ENCODE measurements at regions not wholly inside any gene's neighbourhood (a gene's known extent, or its start where the extent isn't known, plus 50 kb on each side); places are given as distances from the start of the nearest gene placed in this dataset.

DNA sequence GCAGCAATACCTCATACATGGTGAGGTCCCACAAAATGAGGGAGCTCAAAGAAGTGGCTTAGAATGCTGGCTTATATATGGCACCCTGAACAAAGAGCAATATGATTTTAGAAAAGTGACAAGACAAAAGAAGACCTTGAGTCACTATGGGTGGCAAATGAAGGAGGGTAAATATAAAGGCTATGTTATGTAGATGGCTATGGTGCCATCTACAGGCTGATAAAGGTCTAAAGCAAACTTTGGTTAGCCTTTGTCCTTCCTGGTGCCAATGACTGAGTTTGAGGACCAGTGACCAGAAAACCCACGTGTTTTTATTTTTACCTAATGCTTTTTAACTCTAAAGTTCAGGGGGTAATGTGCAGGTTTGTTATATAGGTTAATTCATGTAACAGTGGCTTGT is 151.8 kb downstream of the CCNG2 start:
- H3K36me3 ChIP-seq (ENCODE audit: insufficient read depth, low read length), result no peaks in the 10 kb centered on the region
- no peaks in the 10 kb centered on the region for H3K9me3 ChIP-seq (replicated peaks; ENCODE audit: low read length)
- H3K4me2 ChIP-seq (ENCODE audit: low read length), result no peak overlapping the region
- no peaks in the 10 kb centered on the region for H3K4me1 ChIP-seq (ENCODE audit: control insufficient read depth, insufficient read depth, low read length)
- H3K27me3 ChIP-seq (ENCODE audit: control insufficient read depth, insufficient read depth, low read length), result peaks cover 41% of the 10 kb centered on the region
- H3K4me3 ChIP-seq (ENCODE audit: low read length), result no peak overlapping the region
- H3K9ac ChIP-seq (ENCODE audit: low read depth, low read length), result no peak overlapping the region

DNA sequence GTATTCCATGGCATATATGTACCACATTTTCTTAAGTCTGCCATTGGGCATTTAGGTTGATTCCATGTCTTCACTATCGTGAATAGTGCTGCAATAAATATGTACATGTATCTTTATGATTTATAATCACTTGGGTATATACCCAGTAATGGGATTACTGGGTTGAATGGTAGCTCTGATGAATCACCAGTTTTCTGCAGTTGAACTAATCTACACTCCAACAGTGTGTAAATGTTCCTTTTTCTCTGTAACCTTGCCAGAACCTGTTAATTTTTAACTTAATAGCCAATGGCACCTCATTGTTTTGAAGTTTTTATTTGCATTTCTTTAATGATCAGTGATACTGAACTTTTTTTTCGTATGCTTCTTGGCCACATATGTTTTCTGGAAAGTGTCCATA is 152.5 kb downstream of the CCNG2 start:
- Histone ChIP-seq H3K9ac (ENCODE audit: low read depth, low read length) (no peak overlapping the region), H3K36me3 (ENCODE audit: insufficient read depth, low read length) (no peaks in the 10 kb centered on the region), H3K4me3 (ENCODE audit: low read length) (no peak overlapping the region), H3K4me1 (ENCODE audit: control insufficient read depth, insufficient read depth, low read length) (no peaks in the 10 kb centered on the region), H3K9me3 (replicated peaks; ENCODE audit: low read length) (no peaks in the 10 kb centered on the region), H3K27me3 (ENCODE audit: control insufficient read depth, insufficient read depth, low read length) (peaks cover 42% of the 10 kb centered on the region), H3K4me2 (ENCODE audit: low read length) (no peak overlapping the region)

DNA sequence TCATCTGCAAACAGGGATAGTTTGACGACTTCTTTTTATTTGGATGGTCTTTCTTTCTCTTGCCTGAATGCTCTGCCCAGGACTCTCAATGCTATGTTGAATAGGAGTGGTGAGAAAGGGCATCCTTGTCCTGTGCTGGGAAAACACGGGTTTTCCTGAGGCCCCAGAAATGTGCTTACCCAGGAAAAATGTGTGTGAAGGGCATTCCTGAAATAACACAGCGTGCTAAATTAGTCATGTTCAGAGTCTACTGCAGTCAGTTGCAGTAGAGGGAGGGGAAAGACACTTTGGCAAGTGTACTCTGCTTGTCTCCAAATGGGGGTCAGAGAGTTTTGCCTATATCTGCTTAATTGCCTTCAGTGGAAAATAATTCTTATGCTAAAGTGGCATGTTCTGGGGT is 153.9 kb downstream of the CCNG2 start:
- no peaks in the 10 kb centered on the region for H3K9me3 ChIP-seq (replicated peaks; ENCODE audit: low read length)
- no peak overlapping the region for H3K9ac ChIP-seq (ENCODE audit: low read depth, low read length)
- peaks cover 36% of the 10 kb centered on the region for H3K27me3 ChIP-seq (ENCODE audit: control insufficient read depth, insufficient read depth, low read length)
- no peak overlapping the region for H3K4me3 ChIP-seq (ENCODE audit: low read length)
- H3K36me3 ChIP-seq (ENCODE audit: insufficient read depth, low read length), result no peaks in the 10 kb centered on the region
- H3K4me1 ChIP-seq (ENCODE audit: control insufficient read depth, insufficient read depth, low read length), result no peaks in the 10 kb centered on the region
- H3K4me2 ChIP-seq (ENCODE audit: low read length), result no peak overlapping the region

DNA sequence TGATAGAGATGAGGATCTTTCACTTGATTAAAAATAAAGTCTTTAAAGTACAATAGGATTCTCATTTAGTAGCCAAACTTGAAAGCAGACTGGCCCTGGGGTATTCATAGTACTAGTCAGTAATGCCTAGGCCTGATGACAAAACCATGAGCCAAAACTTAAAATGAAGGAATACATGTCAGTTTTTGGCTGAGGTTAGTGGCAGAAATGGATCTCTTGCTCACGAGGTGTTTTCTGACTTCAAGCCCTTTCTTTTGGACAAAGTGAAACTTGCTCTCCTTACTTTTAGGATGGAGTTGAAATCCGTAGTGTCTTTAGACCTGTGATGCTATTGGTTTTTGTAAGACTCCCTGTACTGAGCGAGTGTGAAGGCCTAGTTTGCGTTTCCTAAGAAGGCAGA is 157.7 kb downstream of the CCNG2 start:
- H3K9ac ChIP-seq (ENCODE audit: low read depth, low read length), result no peak overlapping the region
- no peaks in the 10 kb centered on the region for H3K36me3 ChIP-seq (ENCODE audit: insufficient read depth, low read length)
- peaks cover 32% of the 10 kb centered on the region for H3K27me3 ChIP-seq (ENCODE audit: control insufficient read depth, insufficient read depth, low read length)
- no peaks in the 10 kb centered on the region for H3K4me1 ChIP-seq (ENCODE audit: control insufficient read depth, insufficient read depth, low read length)
- no peaks in the 10 kb centered on the region for H3K9me3 ChIP-seq (replicated peaks; ENCODE audit: low read length)
- no peak overlapping the region for H3K4me2 ChIP-seq (ENCODE audit: low read length)
- H3K4me3 ChIP-seq (ENCODE audit: low read length), result no peak overlapping the region

DNA sequence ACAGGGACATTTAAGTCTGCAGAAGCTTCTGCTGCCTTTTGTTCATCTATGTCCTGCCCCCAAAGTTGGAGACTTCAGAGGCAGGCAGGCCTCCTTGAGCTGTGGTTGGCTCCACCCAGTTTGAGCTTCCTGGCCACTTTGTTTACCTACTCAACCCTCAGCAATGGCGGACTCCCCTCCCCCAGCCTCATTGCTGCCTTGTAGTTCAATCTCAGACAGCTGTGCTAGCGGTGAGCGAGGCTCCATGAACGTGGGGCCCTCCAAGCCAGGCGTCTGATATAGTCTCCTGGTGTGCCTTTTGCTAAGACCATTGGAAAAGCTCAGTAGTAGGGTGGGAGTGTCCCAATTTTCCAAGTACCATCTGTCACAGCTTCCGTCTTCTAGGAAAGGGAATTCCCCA is 170.1 kb downstream of the CCNG2 start:
- Histone ChIP-seq H3K9ac (ENCODE audit: low read depth, low read length) (no peak overlapping the region), H3K36me3 (ENCODE audit: insufficient read depth, low read length) (no peaks in the 10 kb centered on the region)

DNA sequence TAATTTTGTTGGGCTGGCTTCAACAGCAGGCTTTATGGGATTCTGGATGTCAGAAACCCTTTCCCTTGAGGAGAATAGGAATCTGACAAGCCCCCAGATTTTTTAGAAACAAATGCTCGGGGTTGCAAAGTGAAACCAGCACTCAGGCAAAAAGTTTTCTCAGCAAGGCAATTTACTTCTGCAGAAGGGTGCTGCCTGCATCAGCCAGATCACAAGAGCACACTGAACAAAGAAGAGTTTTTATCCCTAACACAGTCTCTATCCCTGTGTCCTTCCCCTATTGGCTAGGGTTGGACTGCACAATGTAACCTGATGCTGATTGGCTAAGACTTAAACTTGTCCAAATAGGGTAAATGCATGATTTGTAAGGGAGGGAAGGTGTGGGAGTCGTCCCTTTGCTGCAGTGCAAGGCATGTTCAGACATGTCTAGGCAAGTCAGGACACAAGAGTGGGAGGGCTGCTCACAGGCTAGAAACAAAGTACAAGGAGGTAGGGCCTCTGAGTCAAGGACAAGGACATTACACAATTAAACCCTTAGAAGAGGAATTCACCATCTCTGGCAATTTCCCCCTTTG is 175.8 kb downstream of the CCNG2 start:
- no peaks in the 10 kb centered on the region for H3K4me1 ChIP-seq (ENCODE audit: control insufficient read depth, insufficient read depth, low read length)
- H3K4me2 ChIP-seq (ENCODE audit: low read length), result no peak overlapping the region
- H3K27me3 ChIP-seq (ENCODE audit: control insufficient read depth, insufficient read depth, low read length), result peaks cover 3% of the 10 kb centered on the region

More for the DNA sequence above, 170.1 kb downstream of the CCNG2 start:
- Histone ChIP-seq H3K4me2 (ENCODE audit: low read length) (no peak overlapping the region), H3K27me3 (ENCODE audit: control insufficient read depth, insufficient read depth, low read length) (peaks cover 3% of the 10 kb centered on the region), H3K4me3 (ENCODE audit: low read length) (no peak overlapping the region), H3K9me3 (replicated peaks; ENCODE audit: low read length) (no peaks in the 10 kb centered on the region), H3K4me1 (ENCODE audit: control insufficient read depth, insufficient read depth, low read length) (no peaks in the 10 kb centered on the region)

DNA sequence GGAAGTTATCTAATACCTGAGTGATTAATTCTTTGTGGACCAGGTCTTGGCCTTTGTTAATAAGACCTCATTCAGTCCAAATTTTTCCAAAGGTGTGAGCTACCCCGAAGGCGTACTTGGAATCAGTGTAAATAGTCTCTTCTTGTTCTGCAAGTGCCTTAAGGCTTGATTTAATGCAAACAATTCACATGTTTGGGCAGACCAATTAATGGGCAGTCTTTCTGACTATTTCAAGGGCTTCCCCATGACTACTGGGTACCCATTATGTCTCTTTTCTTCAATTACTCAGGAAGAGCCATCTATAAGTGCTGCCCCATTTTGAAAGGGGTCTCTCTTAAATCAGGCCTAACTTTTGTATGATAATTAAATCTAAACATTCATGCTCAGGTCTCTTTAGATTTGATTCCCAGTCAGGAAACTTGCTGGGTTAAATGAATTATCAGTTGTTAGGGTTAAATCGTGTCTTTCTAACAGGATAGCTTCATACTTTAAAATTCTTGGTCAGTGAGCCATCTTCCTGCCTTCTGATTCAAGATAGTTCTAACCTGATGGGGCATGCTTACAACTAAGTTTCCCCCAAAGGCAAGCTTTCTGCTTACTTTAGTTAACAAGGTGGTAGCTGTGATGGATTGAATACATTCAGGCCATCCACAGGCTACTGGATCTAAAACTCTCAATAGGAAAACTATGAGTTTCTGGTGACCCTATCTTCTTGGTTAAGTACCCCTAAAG is 179.6 kb downstream of the CCNG2 start:
- Histone ChIP-seq H3K9me3 (replicated peaks; ENCODE audit: low read length) (no peaks in the 10 kb centered on the region), H3K27me3 (ENCODE audit: control insufficient read depth, insufficient read depth, low read length) (no peaks in the 10 kb centered on the region), H3K9ac (ENCODE audit: low read depth, low read length) (no peak overlapping the region), H3K4me2 (ENCODE audit: low read length) (no peak overlapping the region), H3K4me3 (ENCODE audit: low read length) (no peak overlapping the region), H3K36me3 (ENCODE audit: insufficient read depth, low read length) (no peaks in the 10 kb centered on the region), H3K4me1 (ENCODE audit: control insufficient read depth, insufficient read depth, low read length) (no peaks in the 10 kb centered on the region)

More for the DNA sequence above, 175.8 kb downstream of the CCNG2 start:
- Histone ChIP-seq H3K36me3 (ENCODE audit: insufficient read depth, low read length) (no peaks in the 10 kb centered on the region), H3K9me3 (replicated peaks; ENCODE audit: low read length) (no peaks in the 10 kb centered on the region), H3K4me3 (ENCODE audit: low read length) (no peak overlapping the region), H3K9ac (ENCODE audit: low read depth, low read length) (no peak overlapping the region)

DNA sequence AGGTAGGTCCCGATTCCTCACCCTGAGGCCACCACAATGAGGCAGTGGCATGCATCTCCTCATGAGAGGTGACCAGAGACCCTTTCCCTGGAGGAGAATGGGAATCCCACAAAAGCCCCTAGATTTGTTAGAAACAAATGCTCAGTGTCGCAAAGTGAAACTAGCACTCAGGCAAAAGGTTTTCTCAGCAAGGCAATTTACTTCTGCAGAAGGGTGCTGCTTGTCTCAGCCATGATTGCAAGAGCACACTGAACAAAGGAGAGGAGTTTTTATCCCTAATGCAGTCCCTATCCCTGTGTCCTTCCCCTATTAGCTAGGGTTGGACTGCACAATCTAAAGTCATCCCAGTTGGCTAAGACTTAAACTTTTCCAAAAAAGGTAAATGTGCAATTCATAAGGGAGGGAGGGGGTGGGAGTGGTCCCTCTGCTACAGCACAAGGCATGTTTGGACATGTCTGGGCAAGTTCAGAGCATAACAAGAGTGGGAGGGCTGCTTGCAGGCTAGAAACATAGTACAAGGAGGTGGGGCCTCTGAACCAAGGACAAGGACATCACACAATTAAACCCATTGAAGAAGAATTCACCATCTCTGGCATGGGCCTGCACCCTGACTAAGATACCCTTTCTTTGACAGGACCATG is 185.3 kb downstream of the CCNG2 start:
- no peak overlapping the region for H3K4me2 ChIP-seq (ENCODE audit: low read length)
- no peaks in the 10 kb centered on the region for H3K4me1 ChIP-seq (ENCODE audit: control insufficient read depth, insufficient read depth, low read length)
- no peaks in the 10 kb centered on the region for H3K9me3 ChIP-seq (replicated peaks; ENCODE audit: low read length)
- no peaks in the 10 kb centered on the region for H3K36me3 ChIP-seq (ENCODE audit: insufficient read depth, low read length)
- H3K27me3 ChIP-seq (ENCODE audit: control insufficient read depth, insufficient read depth, low read length), result peaks cover 7% of the 10 kb centered on the region
- no peak overlapping the region for H3K9ac ChIP-seq (ENCODE audit: low read depth, low read length)
- H3K4me3 ChIP-seq (ENCODE audit: low read length), result no peak overlapping the region

DNA sequence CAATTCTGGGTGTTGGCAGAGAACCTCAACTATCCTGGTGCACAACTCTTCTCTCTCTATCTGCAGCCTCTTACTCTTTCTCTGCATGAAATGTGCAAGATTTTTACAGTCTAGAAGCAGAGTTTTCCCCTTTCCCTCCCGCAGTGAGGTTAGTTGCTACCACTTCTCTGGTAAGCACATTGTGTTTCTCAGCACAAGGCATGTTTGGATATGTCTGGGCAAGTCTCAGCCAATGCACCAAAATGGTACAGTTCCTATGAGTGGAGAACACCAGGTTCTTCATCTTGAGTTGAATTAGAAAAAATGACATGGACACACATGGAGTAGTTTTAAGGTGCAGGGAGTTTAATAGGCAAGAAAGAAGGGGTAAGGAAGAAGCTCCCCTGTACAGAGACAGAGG is 187.0 kb downstream of the CCNG2 start:
- H3K4me2 ChIP-seq (ENCODE audit: low read length), result no peak overlapping the region

DNA sequence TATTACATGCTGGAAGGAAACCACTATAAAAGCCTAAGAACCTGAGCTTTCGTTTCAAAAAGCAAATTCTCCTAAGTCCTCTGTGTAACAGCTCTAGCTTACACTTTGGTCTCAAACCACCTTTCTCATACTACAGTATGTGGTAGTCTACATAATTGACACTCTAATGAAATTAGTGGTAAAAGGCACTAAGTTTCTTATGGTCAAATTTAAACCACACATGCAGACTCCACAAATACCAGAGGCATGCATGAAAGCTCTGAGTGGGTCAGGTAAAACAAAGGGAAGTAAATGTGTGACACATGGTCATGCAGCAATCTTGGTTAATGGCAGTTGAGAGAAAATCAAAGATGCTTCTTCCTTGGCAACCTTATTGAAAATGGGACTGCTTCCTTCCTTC is 187.8 kb downstream of the CCNG2 start:
- Histone ChIP-seq H3K4me3 (ENCODE audit: low read length) (no peak overlapping the region), H3K9ac (ENCODE audit: low read depth, low read length) (no peak overlapping the region), H3K9me3 (replicated peaks; ENCODE audit: low read length) (no peaks in the 10 kb centered on the region), H3K4me2 (ENCODE audit: low read length) (no peak overlapping the region), H3K36me3 (ENCODE audit: insufficient read depth, low read length) (no peaks in the 10 kb centered on the region), H3K4me1 (ENCODE audit: control insufficient read depth, insufficient read depth, low read length) (no peaks in the 10 kb centered on the region), H3K27me3 (ENCODE audit: control insufficient read depth, insufficient read depth, low read length) (peaks cover 10% of the 10 kb centered on the region)

More for the DNA sequence above, 187.0 kb downstream of the CCNG2 start:
- no peak overlapping the region for H3K9ac ChIP-seq (ENCODE audit: low read depth, low read length)
- H3K27me3 ChIP-seq (ENCODE audit: control insufficient read depth, insufficient read depth, low read length), result peaks cover 10% of the 10 kb centered on the region
- no peaks in the 10 kb centered on the region for H3K9me3 ChIP-seq (replicated peaks; ENCODE audit: low read length)
- H3K4me3 ChIP-seq (ENCODE audit: low read length), result no peak overlapping the region
- no peaks in the 10 kb centered on the region for H3K4me1 ChIP-seq (ENCODE audit: control insufficient read depth, insufficient read depth, low read length)
- H3K36me3 ChIP-seq (ENCODE audit: insufficient read depth, low read length), result no peaks in the 10 kb centered on the region

DNA sequence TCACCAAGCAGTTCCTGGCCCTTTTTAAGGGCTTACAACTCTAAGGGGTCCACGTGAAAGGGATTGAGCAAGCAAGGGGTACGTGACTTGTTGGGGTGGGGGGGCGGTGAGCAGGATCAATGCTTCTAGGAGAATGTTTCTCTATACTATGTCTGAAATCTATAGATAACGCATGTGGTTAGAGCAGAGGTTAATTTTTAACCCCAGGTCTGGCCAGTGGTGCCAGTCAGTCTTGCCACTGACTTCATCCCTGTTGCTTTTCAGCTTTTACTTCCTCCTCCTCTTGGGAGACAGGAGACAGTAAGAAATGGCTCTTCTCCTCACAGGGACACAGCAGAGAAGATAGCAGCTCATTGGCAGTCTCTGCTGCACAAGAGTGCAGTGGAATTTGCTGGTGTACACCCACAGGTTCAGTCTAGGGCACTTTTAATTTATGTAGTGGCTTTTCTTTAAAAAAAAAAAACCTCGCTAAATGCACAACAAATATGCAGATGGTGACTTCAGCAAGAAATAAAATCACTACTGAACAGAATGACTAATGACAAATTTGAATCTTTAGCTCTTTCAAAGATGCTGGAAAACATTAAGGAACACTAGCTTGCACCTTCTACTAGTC is 190.5 kb downstream of the CCNG2 start:
- no peaks in the 10 kb centered on the region for H3K36me3 ChIP-seq (ENCODE audit: insufficient read depth, low read length)
- peaks cover 10% of the 10 kb centered on the region for H3K27me3 ChIP-seq (ENCODE audit: control insufficient read depth, insufficient read depth, low read length)
- no peaks in the 10 kb centered on the region for H3K9me3 ChIP-seq (replicated peaks; ENCODE audit: low read length)
- H3K4me3 ChIP-seq (ENCODE audit: low read length), result no peak overlapping the region
- H3K4me1 ChIP-seq (ENCODE audit: control insufficient read depth, insufficient read depth, low read length), result no peaks in the 10 kb centered on the region
- no peak overlapping the region for H3K4me2 ChIP-seq (ENCODE audit: low read length)
- no peak overlapping the region for H3K9ac ChIP-seq (ENCODE audit: low read depth, low read length)
